ENCODE measurements at regions not wholly inside any gene's neighbourhood (a gene's known extent, or its start where the extent isn't known, plus 50 kb on each side); places are given as distances from the start of the nearest gene placed in this dataset.

- TF ChIP-seq SUZ12 (IDR thresholded peaks at IDR 0.05; ENCODE audit: extremely low read depth, insufficient read depth, insufficient read length): no peak
- no peak for TF ChIP-seq ZNF274 (IDR thresholded peaks at IDR 0.05; ENCODE audit: low read depth, low read length)
- no peak for TF ChIP-seq YY1 (IDR thresholded peaks at IDR 0.05; ENCODE audit: insufficient read depth, insufficient read length)
Observed at GRCh38 chr4:34258176-34258575, 1986.1 kb downstream of the ARAP2 start.

Measured in NT2/D1 (cell line).